ENCODE measurements at regions not wholly inside any gene's neighbourhood (a gene's known extent, or its start where the extent isn't known, plus 50 kb on each side); places are given as distances from the start of the nearest gene placed in this dataset.

DNA sequence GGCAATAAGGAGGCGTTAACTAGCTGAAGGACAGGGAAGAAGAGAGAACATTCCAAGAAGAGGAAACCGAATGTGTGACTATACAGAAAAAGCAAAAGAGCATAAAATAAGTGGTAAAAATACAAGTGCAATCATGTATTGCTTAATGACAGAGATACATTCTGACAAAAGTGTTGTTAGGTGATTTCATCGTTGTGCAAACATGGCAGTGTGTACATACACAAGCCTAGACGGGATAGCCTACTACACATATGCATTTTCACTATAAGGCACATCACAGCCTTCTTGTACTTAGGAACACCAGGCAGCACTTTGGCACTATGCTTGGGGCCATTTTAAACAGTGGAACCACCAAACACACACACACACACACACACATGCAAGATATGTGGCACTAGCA is 299.3 kb downstream of the BCAT1 start:
- dilution Hi-C loops (cut with MboI; ENCODE audit: extremely low pct_ligation_motif_present, low sequenced_read_pairs): no loop called here
- intact Hi-C loops (cut with micrococcal nuclease): no loop called here
- Histone ChIP-seq H3K79me2 (ENCODE audit: control insufficient read depth, insufficient read depth, low read length) (no peaks in the 10 kb centered on the region), H3K4me3 (replicated peaks in 1 of 3; ENCODE audit: insufficient read depth in 1 of 3, low read depth in 1 of 3, low read length in 3 of 3) (no peak overlapping the region), H2AFZ (ENCODE audit: low read depth, low read length) (no peak overlapping the region), H3K4me1 (ENCODE audit: control insufficient read depth, extremely low read depth, insufficient read depth, low read length) (no peaks in the 10 kb centered on the region), H3K4me2 (ENCODE audit: insufficient read depth, low read length) (no peak overlapping the region), H3K27me3 (ENCODE audit: control insufficient read depth in 2 of 2, insufficient read depth in 2 of 2, low read length in 2 of 2) (no peaks in the 10 kb centered on the region), H3K9me1 (replicated peaks; ENCODE audit: control insufficient read depth, extremely low read depth, insufficient read depth, low read length) (no peaks in the 10 kb centered on the region), H4K20me1 (replicated peaks; ENCODE audit: control insufficient read depth, extremely low read depth, insufficient read depth, low read length) (no peaks in the 10 kb centered on the region), H3K9me3 (replicated peaks; ENCODE audit: control insufficient read depth, insufficient read depth, low read length) (no peaks in the 10 kb centered on the region), H3K27ac (ENCODE audit: insufficient read depth, low read depth, low read length) (no peak overlapping the region), H3K36me3 (ENCODE audit: control insufficient read depth in 2 of 2, extremely low read depth in 1 of 2, insufficient read depth in 2 of 2, low read length in 2 of 2) (no peaks in the 10 kb centered on the region), H3K9ac (replicated peaks; ENCODE audit: extremely low read depth, insufficient read depth, low read length) (no peak overlapping the region)
- no peak for DNase-seq (ENCODE audit: low read depth, low spot score)
- no peak for FAIRE-seq
- TF ChIP-seq, protein P1, sequence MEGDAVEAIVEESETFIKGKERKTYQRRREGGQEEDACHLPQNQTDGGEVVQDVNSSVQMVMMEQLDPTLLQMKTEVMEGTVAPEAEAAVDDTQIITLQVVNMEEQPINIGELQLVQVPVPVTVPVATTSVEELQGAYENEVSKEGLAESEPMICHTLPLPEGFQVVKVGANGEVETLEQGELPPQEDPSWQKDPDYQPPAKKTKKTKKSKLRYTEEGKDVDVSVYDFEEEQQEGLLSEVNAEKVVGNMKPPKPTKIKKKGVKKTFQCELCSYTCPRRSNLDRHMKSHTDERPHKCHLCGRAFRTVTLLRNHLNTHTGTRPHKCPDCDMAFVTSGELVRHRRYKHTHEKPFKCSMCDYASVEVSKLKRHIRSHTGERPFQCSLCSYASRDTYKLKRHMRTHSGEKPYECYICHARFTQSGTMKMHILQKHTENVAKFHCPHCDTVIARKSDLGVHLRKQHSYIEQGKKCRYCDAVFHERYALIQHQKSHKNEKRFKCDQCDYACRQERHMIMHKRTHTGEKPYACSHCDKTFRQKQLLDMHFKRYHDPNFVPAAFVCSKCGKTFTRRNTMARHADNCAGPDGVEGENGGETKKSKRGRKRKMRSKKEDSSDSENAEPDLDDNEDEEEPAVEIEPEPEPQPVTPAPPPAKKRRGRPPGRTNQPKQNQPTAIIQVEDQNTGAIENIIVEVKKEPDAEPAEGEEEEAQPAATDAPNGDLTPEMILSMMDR (IDR thresholded peaks at IDR 0.05; ENCODE audit: extremely low read depth in 1 of 2, insufficient read depth in 1 of 2, low read depth in 1 of 2, low read length in 2 of 2): no peak
- TF ChIP-seq, protein P2, sequence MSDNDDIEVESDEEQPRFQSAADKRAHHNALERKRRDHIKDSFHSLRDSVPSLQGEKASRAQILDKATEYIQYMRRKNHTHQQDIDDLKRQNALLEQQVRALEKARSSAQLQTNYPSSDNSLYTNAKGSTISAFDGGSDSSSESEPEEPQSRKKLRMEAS (IDR thresholded peaks at IDR 0.05; ENCODE audit: insufficient read depth, insufficient read length): no peak
- no peak for TF ChIP-seq POLR2A (IDR thresholded peaks at IDR 0.05; ENCODE audit: low read depth, low read length)
- no peak for TF ChIP-seq GATA2 (IDR thresholded peaks at IDR 0.05; ENCODE audit: insufficient read depth, insufficient read length, low read depth, low read length)
- TF ChIP-seq JUN (IDR thresholded peaks at IDR 0.05; ENCODE audit: borderline replicate concordance, insufficient read depth, insufficient read length, low read depth): no peak
- no peak for TF ChIP-seq EZH2 (IDR thresholded peaks at IDR 0.05; ENCODE audit: borderline replicate concordance, low read depth, low read length, severe bottlenecking)
- TF ChIP-seq MYC (IDR thresholded peaks at IDR 0.05; ENCODE audit: low read depth, low read length): no peak
- no peak for TF ChIP-seq POLR2AphosphoS5 (IDR thresholded peaks at IDR 0.05; ENCODE audit: insufficient read depth, low read depth, low read length)
- TF ChIP-seq FOS (IDR thresholded peaks at IDR 0.05; ENCODE audit: borderline replicate concordance, insufficient read depth, low read length): no peak
- POLR2A ChIA-PET: no interaction called here
- CTCF ChIA-PET: no interaction called here
- BruUV-seq (replicated peaks): no TSS peak
